Skin of body (tissue), 1 donor: ENCODE measurements at regions not wholly inside any gene's neighbourhood (a gene's known extent, or its start where the extent isn't known, plus 50 kb on each side); places are given as distances from the start of the nearest gene placed in this dataset.

ENCODE experiments used
- DNase-seq: peaks from one replicate; lab custom pipeline; 2025; lab: John Stamatoyannopoulos, UW

DNA sequence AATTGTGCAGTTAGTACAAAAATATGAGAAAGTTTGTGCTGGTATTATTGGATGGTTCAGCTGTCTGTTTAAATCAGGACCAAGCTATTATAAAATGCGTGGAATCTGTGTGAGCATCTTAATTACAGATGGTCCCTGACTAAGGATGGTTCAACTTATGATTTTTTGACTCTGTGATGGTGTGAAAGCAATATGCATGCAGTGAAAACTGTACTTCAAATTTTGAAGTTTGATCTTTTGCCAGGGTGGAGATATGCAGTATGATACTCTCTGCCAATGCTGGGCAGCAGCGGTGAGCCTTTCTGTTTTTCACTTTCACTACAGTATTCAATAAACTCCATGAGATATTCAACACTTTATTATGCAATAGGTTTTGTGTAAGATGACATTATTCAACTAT lies 189.3 kb downstream of the CHST1 start:
- DNase-seq = no peak

DNA sequence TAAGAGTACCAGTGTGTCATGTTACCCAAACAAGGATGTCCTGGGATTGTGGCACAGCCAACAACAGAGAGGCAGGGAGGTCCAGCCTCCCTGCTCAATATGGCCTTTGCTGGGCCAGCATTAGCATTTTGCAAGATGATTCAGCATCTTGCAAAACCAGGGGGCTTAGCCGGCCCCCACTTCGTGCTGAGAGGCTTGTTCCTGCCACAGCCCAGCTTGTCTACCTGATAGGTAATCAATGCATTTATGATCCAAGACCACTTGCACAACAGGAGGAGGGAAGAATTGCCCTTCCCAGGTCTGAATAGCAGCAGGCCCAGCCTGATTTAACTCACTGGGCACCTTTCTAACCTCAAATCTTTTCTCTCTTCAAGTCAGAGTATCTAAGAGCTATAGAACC lies 189.0 kb upstream of the SYT13 start:
- DNase-seq = no peak

DNA sequence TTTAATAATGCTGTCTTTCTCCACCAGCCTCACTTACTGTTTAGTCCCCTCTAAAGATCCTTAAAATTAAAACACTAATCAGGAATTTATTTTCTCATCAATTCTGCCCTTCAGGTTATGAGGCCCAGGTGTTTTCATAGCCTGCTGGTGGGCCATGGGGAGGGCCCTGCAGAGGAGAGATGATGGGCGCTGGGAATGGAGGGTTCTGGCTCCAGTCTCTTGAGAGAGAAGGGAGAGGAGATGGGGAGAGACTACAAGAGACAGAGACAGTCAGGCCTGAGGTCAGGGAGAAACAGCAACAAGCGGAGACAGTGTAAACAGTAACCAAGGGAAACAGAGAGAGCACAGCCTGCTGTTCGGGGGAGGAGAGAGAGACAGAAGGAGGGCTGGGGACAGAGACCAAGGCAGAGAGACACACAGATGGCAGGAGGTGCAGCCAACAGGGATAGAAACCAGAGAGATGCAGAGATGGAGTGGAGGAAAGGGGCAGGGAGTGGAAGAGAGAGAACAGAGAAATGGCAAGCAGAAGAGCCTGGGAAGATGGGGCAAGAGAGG lies 187.3 kb upstream of the SYT13 start:
- no peak for DNase-seq

DNA sequence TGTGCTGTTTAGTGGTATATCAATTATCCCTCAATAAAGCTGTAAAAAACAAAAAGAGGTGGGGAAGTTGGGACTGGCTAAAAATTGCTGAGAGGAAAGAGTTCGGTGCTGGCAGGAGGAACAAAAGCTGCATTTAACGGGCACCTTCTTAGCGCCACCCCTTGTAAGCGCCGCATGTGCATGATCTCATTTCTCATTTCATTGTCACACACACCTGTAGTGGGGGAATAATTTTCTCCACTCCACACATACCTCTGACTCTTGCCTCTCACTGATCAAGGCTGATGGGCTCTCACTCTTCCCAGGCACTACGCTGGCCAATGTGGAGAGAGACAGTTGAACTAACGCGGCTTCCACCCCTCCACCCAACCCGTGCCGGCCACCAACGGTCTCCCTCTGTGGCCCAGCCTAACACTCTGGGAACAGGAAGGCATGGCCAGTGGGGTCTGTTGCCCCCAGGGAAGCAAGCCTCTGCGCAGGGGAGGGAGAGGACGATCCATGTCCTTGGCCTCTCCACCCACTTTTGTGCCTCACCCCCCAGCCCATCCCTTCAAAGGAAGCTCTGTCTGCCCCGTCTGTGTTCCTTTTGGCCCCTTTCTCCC lies 186.7 kb upstream of the SYT13 start:
- no peak for DNase-seq

DNA sequence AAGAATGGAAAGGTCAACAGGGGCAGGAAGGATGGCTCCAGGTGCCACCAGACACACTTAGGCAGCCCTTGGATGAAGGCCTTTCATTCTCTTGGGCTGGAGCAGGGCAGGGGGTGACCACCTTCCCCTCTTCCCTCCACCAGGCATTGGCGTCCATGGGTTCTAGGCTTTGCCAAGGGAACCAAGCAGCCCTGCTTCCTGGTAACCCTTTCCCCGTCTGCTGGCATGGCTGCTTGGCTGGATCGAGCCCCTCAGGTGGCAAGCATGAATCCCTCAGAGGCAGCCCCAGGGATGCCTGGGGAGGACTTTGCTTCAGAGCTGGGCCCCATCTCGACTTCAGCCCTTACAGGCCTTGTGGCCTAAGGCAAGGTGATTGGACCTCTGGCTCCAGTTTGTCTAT lies 185.1 kb upstream of the SYT13 start:
- no peak for DNase-seq

GRCh38 chr11:45470794-45471167 lies 184.6 kb upstream of the SYT13 start:
- no peak for DNase-seq

GRCh38 chr11:45470151-45470793 lies 184.1 kb upstream of the SYT13 start:
- DNase-seq = no peak

DNA sequence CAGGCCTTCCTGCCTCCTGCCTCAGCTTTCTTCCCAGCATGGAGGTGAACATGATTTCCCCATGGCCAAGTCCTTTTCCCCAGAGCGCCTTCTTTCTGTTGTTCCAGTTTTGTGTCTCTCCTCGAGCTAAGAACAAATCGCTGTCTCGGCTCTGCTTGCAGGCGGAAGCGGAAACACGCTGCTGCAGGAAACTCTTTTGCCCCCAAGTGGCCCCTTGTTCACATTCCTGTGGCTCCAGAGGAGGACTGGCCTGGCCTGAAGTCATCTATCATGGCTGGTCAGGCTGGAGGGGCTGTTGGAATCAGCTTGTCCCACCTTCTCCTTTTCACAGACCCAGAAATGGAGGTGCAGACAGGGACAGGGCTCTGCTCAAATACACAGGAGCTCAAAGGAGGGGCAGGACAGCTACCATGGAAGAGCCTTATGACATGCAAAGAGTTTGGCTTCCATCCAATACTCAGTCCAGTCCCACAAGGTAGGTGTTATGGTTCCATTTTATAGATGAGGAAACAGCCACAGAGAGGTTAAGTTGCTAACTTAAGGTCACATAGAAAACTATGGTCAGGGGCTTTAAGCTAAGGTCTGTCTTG lies 182.2 kb upstream of the SYT13 start:
- DNase-seq = no peak

- no peak for DNase-seq
Observed at GRCh38 chr11:45463541-45463940, 177.4 kb upstream of the SYT13 start.

DNA sequence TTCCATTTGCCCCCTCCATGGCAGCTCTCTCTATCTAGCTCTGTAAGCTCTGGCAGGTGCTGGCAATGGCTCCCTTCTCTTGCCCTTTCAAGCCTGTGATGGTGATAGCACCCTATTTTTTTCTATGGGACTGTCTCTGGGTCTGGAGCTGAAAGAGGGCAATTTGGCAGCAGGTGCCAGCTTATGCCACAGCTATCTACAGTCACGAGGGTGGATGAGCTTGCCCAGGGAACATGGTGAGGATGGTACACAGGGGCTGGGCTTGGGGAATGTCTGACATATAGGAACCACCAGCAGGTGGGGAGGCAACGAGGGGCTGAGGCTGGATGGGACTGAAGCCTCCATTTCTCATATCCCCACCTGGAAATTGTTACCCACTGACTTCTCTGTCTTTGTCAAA lies 175.4 kb upstream of the SYT13 start:
- DNase-seq = no peak

DNA sequence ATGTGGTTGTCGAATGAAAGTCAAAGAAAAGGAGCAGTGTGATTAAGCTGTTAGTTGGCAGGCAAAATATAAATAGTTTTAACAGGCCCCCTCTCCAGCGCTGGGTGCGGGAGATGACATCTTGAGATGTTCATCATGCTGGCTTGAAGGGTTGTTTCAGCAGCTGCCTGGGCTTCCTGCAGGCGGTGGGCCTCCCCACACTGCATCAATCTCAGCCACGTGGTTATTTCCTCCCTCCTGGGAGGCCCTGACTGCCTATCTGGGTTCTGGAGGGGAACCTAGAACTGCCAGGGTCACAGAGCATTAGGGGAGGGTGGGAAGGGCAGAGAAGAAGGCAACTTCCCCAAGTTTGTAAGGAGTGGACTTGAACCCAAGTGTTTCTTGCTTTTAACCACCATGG lies 173.3 kb upstream of the SYT13 start:
- no peak for DNase-seq

DNA sequence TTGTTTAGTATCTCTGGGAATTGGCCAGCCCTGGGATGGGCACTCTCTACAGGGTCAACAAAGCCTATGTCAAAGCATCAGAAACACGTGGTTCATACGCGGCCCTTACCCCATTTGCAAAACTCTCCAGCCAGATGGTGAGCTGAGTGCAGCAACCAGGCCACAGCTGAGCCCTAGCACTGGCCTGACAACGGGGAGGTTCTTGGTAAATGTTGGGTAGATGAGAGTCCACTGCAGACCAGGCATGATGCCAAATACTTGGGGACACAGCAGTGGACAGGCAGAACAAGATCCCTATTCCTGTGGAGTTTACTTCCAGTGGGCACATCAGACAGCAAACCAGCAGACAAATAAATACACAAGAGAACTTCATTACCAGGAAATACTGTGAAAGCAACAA lies 172.1 kb upstream of the SYT13 start:
- DNase-seq = no peak

GRCh38 chr11:45457649-45458048 lies 171.5 kb upstream of the SYT13 start:
- DNase-seq = no peak

DNA sequence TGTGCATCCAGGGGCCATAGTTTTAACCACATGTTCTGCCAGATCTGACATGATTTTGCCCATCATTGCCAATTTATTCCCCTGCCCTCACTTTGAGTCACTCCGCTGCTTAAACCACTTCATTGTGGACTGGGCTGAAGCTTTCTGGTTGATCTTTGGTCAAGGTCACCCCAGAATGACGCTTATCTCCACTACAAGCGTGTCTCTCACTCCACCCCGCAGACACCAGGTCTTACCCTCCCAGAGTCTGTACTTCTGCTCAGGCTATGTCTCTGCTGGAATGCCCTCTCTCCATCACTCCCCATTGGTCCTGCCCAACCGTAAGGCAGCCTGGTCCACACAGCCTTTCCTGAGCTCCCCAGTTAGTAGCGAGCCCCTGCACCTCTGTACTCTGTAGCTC lies 170.5 kb upstream of the SYT13 start:
- DNase-seq = no peak

DNA sequence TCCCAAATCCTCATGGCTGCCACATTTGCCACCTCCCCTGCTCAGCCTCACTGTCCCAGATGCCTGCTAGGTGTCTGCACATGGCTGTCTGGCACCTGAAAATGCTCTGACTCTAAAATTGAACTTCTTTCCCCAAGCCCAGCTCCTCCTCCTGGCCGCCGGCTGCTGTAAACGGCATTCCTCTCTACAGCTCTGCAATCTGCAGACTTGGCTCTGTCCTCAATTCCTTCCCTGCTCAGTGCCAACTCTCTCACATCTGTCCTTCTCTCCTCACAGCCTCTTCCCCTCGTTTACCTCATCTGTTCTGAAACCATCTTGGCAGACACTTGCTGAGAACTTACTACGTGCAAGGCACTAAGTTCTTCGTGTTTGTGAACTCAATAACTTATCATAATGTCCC lies 169.4 kb upstream of the SYT13 start:
- DNase-seq = peak; percentile 30

- no peak for DNase-seq
Observed at GRCh38 chr11:45454917-45455401, 168.8 kb upstream of the SYT13 start.

DNA sequence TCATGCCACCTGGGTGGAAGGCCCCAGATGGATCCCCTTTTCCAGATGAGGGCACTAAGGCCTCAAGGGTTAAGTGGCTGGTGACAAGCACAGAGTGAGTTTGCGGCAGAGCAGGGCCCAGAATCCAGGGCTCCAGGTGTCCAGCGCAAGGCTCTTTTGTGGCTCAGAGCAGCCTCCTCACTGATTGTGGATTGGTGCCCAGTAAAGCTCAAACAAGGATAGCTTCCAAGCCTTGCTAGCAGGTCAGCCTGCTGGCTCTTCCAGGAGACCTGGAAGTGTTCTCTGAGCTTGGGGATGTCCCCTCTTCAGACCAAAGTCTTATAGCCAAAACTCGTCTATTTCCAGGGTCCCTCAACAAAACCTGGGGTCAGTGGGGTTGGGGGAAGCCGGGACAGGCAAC lies 167.6 kb upstream of the SYT13 start:
- DNase-seq = no peak

DNA sequence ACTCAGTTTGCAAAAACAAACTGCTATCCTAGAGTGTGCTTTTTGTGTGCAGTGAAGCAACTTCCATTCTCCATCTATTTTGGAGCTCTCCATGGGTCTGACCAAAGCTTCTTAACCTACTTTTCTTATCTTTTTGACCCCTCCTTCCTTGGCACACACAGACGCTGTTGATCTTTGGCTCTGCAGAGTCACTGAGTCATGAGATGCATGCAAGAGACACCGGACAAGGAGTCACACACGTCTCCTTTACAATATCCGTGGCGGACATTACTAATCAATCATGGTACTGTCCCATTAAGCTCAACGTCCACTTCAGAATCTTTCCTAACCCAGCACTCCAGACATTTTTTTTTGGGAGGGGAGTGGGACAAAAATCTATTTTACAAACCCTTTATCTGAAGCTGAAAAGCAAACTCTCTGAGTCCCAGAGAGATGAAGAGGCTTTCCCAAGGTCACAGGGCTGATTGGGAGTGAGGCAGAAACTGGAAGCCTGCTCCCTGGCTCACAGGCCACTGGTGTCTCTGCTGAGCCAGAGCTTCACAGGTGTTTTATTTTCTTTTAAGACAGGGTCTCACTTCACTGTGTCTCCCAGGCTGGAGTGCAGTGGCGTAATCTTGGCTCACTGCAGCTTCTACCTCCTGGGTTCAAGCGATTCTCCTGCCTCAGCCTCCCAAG lies 165.8 kb upstream of the SYT13 start:
- no peak for DNase-seq

- no peak for DNase-seq
Observed at GRCh38 chr11:45450189-45450588, 164.0 kb upstream of the SYT13 start.

- no peak for DNase-seq
Observed at GRCh38 chr11:45449036-45449601, 163.0 kb upstream of the SYT13 start.

DNA sequence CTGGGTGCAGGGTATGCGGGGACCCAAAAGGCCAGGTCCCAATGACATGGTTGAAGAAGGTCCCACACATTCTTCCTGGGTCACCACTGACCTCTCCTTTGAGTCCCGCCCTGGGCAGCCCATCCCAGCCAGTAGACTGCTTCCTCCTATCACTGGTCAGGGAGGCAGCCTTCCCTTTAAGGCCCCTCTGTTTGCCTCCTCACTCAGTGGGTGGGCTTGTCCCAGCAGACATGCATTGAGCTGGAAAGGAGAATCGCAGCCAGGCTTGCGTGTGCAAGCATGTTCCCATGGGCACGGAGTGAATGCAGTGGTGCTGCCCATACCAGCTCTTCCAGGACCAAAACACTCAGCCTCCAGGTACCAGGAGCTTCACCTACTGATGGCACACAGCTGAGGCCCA lies 162.4 kb upstream of the SYT13 start:
- no peak for DNase-seq

GRCh38 chr11:45446998-45447397 lies 160.9 kb upstream of the SYT13 start:
- DNase-seq = no peak
